IMR-90 (cell line): ENCODE measurements at regions not wholly inside any gene's neighbourhood (a gene's known extent, or its start where the extent isn't known, plus 50 kb on each side); places are given as distances from the start of the nearest gene placed in this dataset.
"Not testable (repeated sequence)": the region's sequence is repeated elsewhere in the genome, so short reads cannot be mapped to it uniquely, and the experiment has no call there.

Source experiments
- ATAC-seq: fragments of 200-7000 bp; cut with Tn5 transposase; 2 replicates; pipeline ENCODE4 v1.9.1; 2020; ENCODE audit warnings: low read depth, mild to moderate bottlenecking, moderate library complexity
- BruUV-seq: library from RNA; stranded (reverse); fragments of 400-500 nt; replicated peaks from 2 replicates; lab custom pipeline; 2021; lab: Mats Ljungman, UMichigan
- CTCF ChIA-PET: fragments of 300-600 bp; formaldehyde crosslinking; extraction: SDS; loops from one replicate; lab custom pipeline; 2021; ENCODE audit warnings: antibody characterized with exemption; lab: Yijun Ruan, JAX
- POLR2A ChIA-PET: fragments of 300-600 bp; sonication (Branson Sonifier 250); formaldehyde crosslinking; loops from one replicate; lab custom pipeline; 2022; ENCODE audit warnings: antibody characterized with exemption; ENCODE audit not compliant: unreplicated experiment; lab: Charles Lee
- DNase-seq: peaks from one replicate; pipeline ENCODE4 v3.0.0; 2013
- H2AFZ ChIP-seq: replicated peaks from 2 replicates; pipeline ENCODE3; 2013; ENCODE audit warnings: low read length, mild to moderate bottlenecking; ENCODE audit not compliant: poor library complexity
- H2AK5ac ChIP-seq: 2 replicates; pipeline ENCODE4 v1.6.1; 2013; ENCODE audit warnings: low read depth, low read length, inconsistent platforms
- H2AK9ac ChIP-seq: replicated peaks from 2 replicates; pipeline ENCODE3; 2013; ENCODE audit warnings: mild to moderate bottlenecking, low read depth, low read length, moderate library complexity; ENCODE audit not compliant: poor library complexity
- H2BK120ac ChIP-seq: 2 replicates; pipeline ENCODE4 v1.6.1; 2013; ENCODE audit warnings: low read depth, low read length, inconsistent platforms
- H2BK15ac ChIP-seq: 3 replicates; pipeline ENCODE4 v1.6.1; 2013; ENCODE audit warnings: low read depth, low read length, inconsistent platforms
- H2BK20ac ChIP-seq: 2 replicates; pipeline ENCODE4 v1.6.1; 2013; ENCODE audit warnings: low read depth, mild to moderate bottlenecking, inconsistent platforms, low read length, moderate library complexity
- H2BK5ac ChIP-seq: 2 replicates; pipeline ENCODE4 v1.6.1; 2013; ENCODE audit warnings: mild to moderate bottlenecking, low read depth, low read length, inconsistent platforms; ENCODE audit not compliant: poor library complexity, severe bottlenecking
- H3K14ac ChIP-seq: replicated peaks from 2 replicates; pipeline ENCODE4 v1.6.1; 2013; ENCODE audit warnings: low read depth, low read length, inconsistent platforms
- H3K18ac ChIP-seq: 2 replicates; pipeline ENCODE4 v1.6.1; 2013; ENCODE audit warnings: low read depth, low read length, control low read depth
- H3K23ac ChIP-seq: 2 replicates; pipeline ENCODE4 v1.6.1; 2013; ENCODE audit warnings: low read depth, low read length, inconsistent platforms
- H3K27ac ChIP-seq: 2 replicates; pipeline ENCODE4 v1.5.1; 2013; ENCODE audit warnings: mild to moderate bottlenecking, control low read depth, low read length; ENCODE audit not compliant: insufficient read depth
- H3K27me3 ChIP-seq: 2 replicates; pipeline ENCODE4 v1.6.1; 2013; ENCODE audit warnings: low read length; ENCODE audit not compliant: control insufficient read depth, insufficient read depth
- H3K36me3 ChIP-seq: 2 replicates; pipeline ENCODE4 v1.6.1; 2013; ENCODE audit warnings: low read length, mixed read lengths; ENCODE audit not compliant: control insufficient read depth, insufficient read depth
- H3K4ac ChIP-seq: 2 replicates; pipeline ENCODE4 v1.6.1; 2013; ENCODE audit warnings: low read depth, low read length, inconsistent platforms
- H3K4me1 ChIP-seq: 2 replicates; pipeline ENCODE4 v1.6.1; 2013; ENCODE audit warnings: low read length, mixed read lengths; ENCODE audit not compliant: control insufficient read depth, insufficient read depth
- H3K4me2 ChIP-seq: 2 replicates; pipeline ENCODE4 v1.6.1; 2013; ENCODE audit warnings: low read depth, mild to moderate bottlenecking, control low read depth, low read length, moderate library complexity
- H3K4me3 ChIP-seq: 2 replicates; pipeline ENCODE4 v1.5.1; 2013; ENCODE audit warnings: low read depth, mild to moderate bottlenecking, control low read depth, low read length, moderate library complexity; ENCODE audit not compliant: insufficient read depth
- H3K56ac ChIP-seq: 2 replicates; pipeline ENCODE4 v1.6.1; 2013; ENCODE audit warnings: low read length, inconsistent platforms; ENCODE audit not compliant: insufficient read depth; ENCODE audit errors: extremely low read depth
- H3K79me1 ChIP-seq, 2 experiments: 2 replicates each; pipeline ENCODE4 v1.6.1; 2013; ENCODE audit warnings: low read length in 2 of 2, inconsistent platforms in 1 of 2, low read depth in 1 of 2
- H3K9ac ChIP-seq: 2 replicates; pipeline ENCODE4 v1.6.1; 2013; ENCODE audit warnings: low read depth, low read length, control low read depth
- H3K9me1 ChIP-seq: 2 replicates; pipeline ENCODE4 v1.6.1; 2013; ENCODE audit warnings: low read length, inconsistent platforms; ENCODE audit not compliant: insufficient read depth
- H3K9me3 ChIP-seq: 2 replicates; pipeline ENCODE4 v1.6.1; 2013; ENCODE audit warnings: low read length; ENCODE audit not compliant: control insufficient read depth, insufficient read depth
- H4K20me1 ChIP-seq: 2 replicates; pipeline ENCODE4 v1.6.1; 2013; ENCODE audit warnings: low read length, inconsistent platforms; ENCODE audit not compliant: insufficient read depth
- H4K5ac ChIP-seq: 2 replicates; pipeline ENCODE4 v1.6.1; 2013; ENCODE audit warnings: mild to moderate bottlenecking, low read depth, low read length, control low read depth
- H4K8ac ChIP-seq, 2 experiments: 2 replicates each; pipeline ENCODE4 v1.6.1; 2013; ENCODE audit warnings: low read depth in 2 of 2, low read length in 2 of 2, control low read depth in 1 of 2, inconsistent platforms in 1 of 2
- H4K91ac ChIP-seq: 2 replicates; pipeline ENCODE4 v1.6.1; 2013; ENCODE audit warnings: low read depth, low read length, inconsistent platforms; ENCODE audit not compliant: insufficient read depth
- BHLHE40 ChIP-seq: fragments of 150-350 bp; IDR thresholded peaks from 2 replicates; pipeline ENCODE4 v1.6.1; 2016; ENCODE audit warnings: mild to moderate bottlenecking, low read depth, low read length
- CEBPB ChIP-seq: IDR thresholded peaks from 2 replicates; pipeline ENCODE4 v1.6.1; 2012; ENCODE audit warnings: low read depth, low read length, improper control_type of control experiment
- FOS ChIP-seq: fragments of 150-350 bp; IDR thresholded peaks from 2 replicates; pipeline ENCODE4 v1.6.1; 2016; ENCODE audit warnings: low read depth, low read length
- POLR2A ChIP-seq: IDR thresholded peaks from 2 replicates; pipeline ENCODE4 v1.6.1; 2012; ENCODE audit warnings: mild to moderate bottlenecking, low read depth, low read length
- RAD21 ChIP-seq: IDR thresholded peaks from 2 replicates; pipeline ENCODE4 v1.6.1; 2012; ENCODE audit warnings: low read length, improper control_type of control experiment
- WGBS, 2 experiments: methylation state at CpG; one replicate each; pipeline versions ENCODE4 v1.1.5 to v1.1.7; 2013; ENCODE audit warnings: missing lambda C conversion rate in 2 of 2; ENCODE audit not compliant: insufficient read length in 1 of 2; ENCODE audit errors: extremely low coverage in 2 of 2; 5-methylcytosine and 5-hydroxymethylcytosine counted together
- dilution Hi-C: fragments of 300-500 bp; cut with HindIII; formaldehyde crosslinking; loops from one replicate; pipeline ENCODE4 v1.14.3; 2018; ENCODE audit warnings: low sequenced_read_pairs; ENCODE audit not compliant: unreplicated experiment
- in situ Hi-C: fragments of 300-500 bp; cut with MboI; formaldehyde crosslinking; loops from 3 replicates; pipeline ENCODE4 v1.14.3; 2019; ENCODE audit warnings: low sequenced_read_pairs, inconsistent platforms, mixed read lengths
- intact Hi-C: fragments of 100-400 bp; cut with micrococcal nuclease; formaldehyde crosslinking; loops from 2 replicates; pipeline ENCODE4 v1.10.0; 2022
- TF ChIP-seq, protein P1 (sequence below): fragments of 150-350 bp; IDR thresholded peaks from 2 replicates; pipeline ENCODE4 v1.6.1; 2017; ENCODE audit warnings: mild to moderate bottlenecking, antibody characterized with exemption, low read length, low read depth

DNA sequence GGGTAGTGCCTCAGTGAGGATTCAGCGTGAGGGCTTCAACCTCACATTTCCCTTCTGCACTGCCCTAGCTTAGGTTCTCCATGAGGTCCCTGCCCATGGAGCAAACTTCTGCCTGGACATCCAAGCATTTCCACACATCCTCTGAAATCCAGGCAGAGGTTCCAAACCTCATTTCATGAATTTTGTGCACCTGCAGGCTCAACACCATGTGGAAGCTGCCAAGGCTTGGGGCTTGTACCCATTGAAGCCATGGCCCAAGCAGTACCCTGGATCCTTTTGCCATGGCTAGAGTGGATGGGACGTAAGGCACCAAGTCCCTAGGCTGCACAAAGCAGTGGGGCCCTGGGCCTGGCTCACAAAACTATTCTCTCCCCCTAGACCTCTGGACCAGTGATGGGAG, 877.1 kb upstream of the KLHL1 start:
- no peaks in the 10 kb centered on the region for H3K9me1 ChIP-seq
- ATAC-seq (no peak), DNase-seq (no peak)
- H3K27ac ChIP-seq = no peak overlapping the region
- no peak overlapping the region for H3K56ac ChIP-seq
- H3K9ac ChIP-seq = no peak overlapping the region
- ChIA-PET CTCF (no interaction called here), POLR2A (no interaction called here)
- H2AK9ac ChIP-seq = no peak overlapping the region
- no peaks in the 10 kb centered on the region for H4K20me1 ChIP-seq
- TF ChIP-seq RAD21 (no peak), BHLHE40 (no peak), FOS (no peak), CEBPB (no peak), POLR2A (no peak)
- TF ChIP-seq, protein P1, sequence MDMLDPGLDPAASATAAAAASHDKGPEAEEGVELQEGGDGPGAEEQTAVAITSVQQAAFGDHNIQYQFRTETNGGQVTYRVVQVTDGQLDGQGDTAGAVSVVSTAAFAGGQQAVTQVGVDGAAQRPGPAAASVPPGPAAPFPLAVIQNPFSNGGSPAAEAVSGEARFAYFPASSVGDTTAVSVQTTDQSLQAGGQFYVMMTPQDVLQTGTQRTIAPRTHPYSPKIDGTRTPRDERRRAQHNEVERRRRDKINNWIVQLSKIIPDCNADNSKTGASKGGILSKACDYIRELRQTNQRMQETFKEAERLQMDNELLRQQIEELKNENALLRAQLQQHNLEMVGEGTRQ = no peak
- H2BK15ac ChIP-seq = no peak overlapping the region
- in situ Hi-C loops = no loop called here
- H3K4me3 ChIP-seq = no peak overlapping the region
- no CpG with 5 or more reads among the region's 2 CpGs for WGBS, 2 experiments
- H3K4me1 ChIP-seq = no peaks in the 10 kb centered on the region
- H4K91ac ChIP-seq = no peak overlapping the region
- H3K4ac ChIP-seq = no peak overlapping the region
- no peaks in the 10 kb centered on the region for H3K9me3 ChIP-seq
- dilution Hi-C loops = no loop called here
- H3K23ac ChIP-seq = no peak overlapping the region
- intact Hi-C loops = no loop called here
- H4K8ac ChIP-seq = no peak overlapping the region
- no peak overlapping the region for H2BK5ac ChIP-seq
- no peak overlapping the region for H3K4me2 ChIP-seq
- no peak overlapping the region for H2BK20ac ChIP-seq
- no peak overlapping the region for H3K14ac ChIP-seq
- no peak overlapping the region for H2AK5ac ChIP-seq
- BruUV-seq = no TSS peak
- H3K36me3 ChIP-seq = no peaks in the 10 kb centered on the region
- no peaks in the 10 kb centered on the region for H3K79me1 ChIP-seq
- no peak overlapping the region for H3K18ac ChIP-seq
- no peaks in the 10 kb centered on the region for H3K27me3 ChIP-seq
- H4K5ac ChIP-seq = no peak overlapping the region
- H2AFZ ChIP-seq = no peak overlapping the region
- no peak overlapping the region for H2BK120ac ChIP-seq

DNA sequence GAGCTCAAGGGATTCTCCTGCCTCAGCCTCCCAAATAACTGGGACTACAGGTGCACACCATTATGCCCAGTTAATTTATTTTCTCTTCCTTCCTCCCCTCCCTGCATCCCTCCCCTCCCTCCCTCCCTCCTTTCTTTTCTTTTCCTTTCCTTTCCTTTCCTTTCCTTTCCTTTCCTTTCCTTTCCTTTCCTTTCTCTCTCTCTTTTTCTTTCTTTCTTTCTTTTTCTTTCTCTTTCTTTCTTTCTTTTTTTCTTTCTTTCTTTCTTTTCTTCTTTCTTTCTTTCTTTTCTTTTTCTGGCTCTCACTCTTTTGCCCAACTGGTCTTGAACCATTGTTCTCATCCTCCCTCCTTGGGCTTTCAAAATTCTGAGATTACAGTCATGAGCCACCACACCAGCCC, 873.0 kb upstream of the KLHL1 start:
- H4K5ac ChIP-seq, dilution Hi-C loops, H2AFZ ChIP-seq, H3K4me1 ChIP-seq, H3K4me2 ChIP-seq, H3K4ac ChIP-seq, H2BK15ac ChIP-seq, BruUV-seq, H3K4me3 ChIP-seq, H2AK5ac ChIP-seq, ATAC-seq, POLR2A ChIA-PET, H3K9ac ChIP-seq, H3K9me1 ChIP-seq, H3K23ac ChIP-seq, in situ Hi-C loops, H3K9me3 ChIP-seq, H3K27ac ChIP-seq, H4K91ac ChIP-seq, H2BK120ac ChIP-seq, intact Hi-C loops, H2AK9ac ChIP-seq, DNase-seq, H2BK5ac ChIP-seq, H3K27me3 ChIP-seq, H3K79me1 ChIP-seq, H3K18ac ChIP-seq, H4K20me1 ChIP-seq, H2BK20ac ChIP-seq, H3K14ac ChIP-seq, H3K36me3 ChIP-seq, H4K8ac ChIP-seq, H3K56ac ChIP-seq: not testable (repeated sequence)
- CTCF ChIA-PET = interaction anchor here (0.6 kb wide), 1 partner anchor 709 kb away, joined by 5 read pairs; no protein-coding TSS in a partner anchor
